WTC11 (cell line): ENCODE measurements at regions not wholly inside any gene's neighbourhood (a gene's known extent, or its start where the extent isn't known, plus 50 kb on each side); places are given as distances from the start of the nearest gene placed in this dataset.

Experiments used
- ATAC-seq: fragments of 200-7000 bp; cut with Tn5 transposase; 2 replicates; pipeline ENCODE4 v1.10.0; 2021; ENCODE audit warnings: mild to moderate bottlenecking, moderate library complexity
- CTCF ChIA-PET: fragments of 300-600 bp; sonication (Branson Sonifier 250); formaldehyde crosslinking; loops from one replicate; lab custom pipeline; 2021; ENCODE audit warnings: antibody characterized with exemption; lab: Charles Lee
- POLR2A ChIA-PET: fragments of 350-600 bp; sonication (Branson Sonifier 250); formaldehyde crosslinking; loops from one replicate; lab custom pipeline; 2021; ENCODE audit warnings: antibody characterized with exemption; lab: Charles Lee
- DNase-seq: peaks from one replicate; pipeline ENCODE4 v3.0.0; 2021; ENCODE audit warnings: low spot score
- H3K27ac Mint-ChIP-seq: 2 replicates; pipeline ENCODE4 v1.8.0; 2021; ENCODE audit warnings: mixed read lengths
- H3K27me3 Mint-ChIP-seq: 2 replicates; pipeline ENCODE4 v1.8.0; 2021; ENCODE audit warnings: low read depth, mild to moderate bottlenecking, moderate library complexity, mixed read lengths
- H3K36me3 Mint-ChIP-seq: 2 replicates; pipeline ENCODE4 v1.8.0; 2021; ENCODE audit warnings: mixed read lengths
- H3K4me1 Mint-ChIP-seq: 2 replicates; pipeline ENCODE4 v1.8.0; 2022; ENCODE audit warnings: mixed read lengths
- H3K4me3 Mint-ChIP-seq: 2 replicates; pipeline ENCODE4 v1.8.0; 2021; ENCODE audit warnings: mild to moderate bottlenecking, moderate library complexity, mixed read lengths
- H3K9me3 Mint-ChIP-seq: 2 replicates; pipeline ENCODE4 v1.8.0; 2021; ENCODE audit warnings: mixed read lengths
- AR ChIP-seq: fragments of 250-450 bp; sonication (Bioruptor Pico); IDR thresholded peaks from 2 replicates; pipeline ENCODE4 v1.9.0; 2021; ENCODE audit warnings: mild to moderate bottlenecking
- ATF1 ChIP-seq: sonication (generic); formaldehyde crosslinking; IDR thresholded peaks from 2 replicates; pipeline ENCODE4 v1.8.1; 2023; ENCODE audit warnings: mild to moderate bottlenecking, moderate library complexity, missing genetic modification reagents
- ATF2 ChIP-seq: sonication (generic); formaldehyde crosslinking; IDR thresholded peaks from 2 replicates; pipeline ENCODE4 v1.8.1; 2022; ENCODE audit warnings: low read depth, missing genetic modification reagents, borderline replicate concordance
- CBFB ChIP-seq: sonication (generic); formaldehyde crosslinking; IDR thresholded peaks from 2 replicates; pipeline ENCODE4 v1.8.1; 2022; ENCODE audit warnings: mild to moderate bottlenecking, low read depth, missing genetic modification reagents
- ETV6 ChIP-seq: sonication (generic); formaldehyde crosslinking; IDR thresholded peaks from 2 replicates; pipeline ENCODE4 v1.8.1; 2022; ENCODE audit warnings: mild to moderate bottlenecking, missing genetic modification reagents
- JAZF1 ChIP-seq: fragments of 250-450 bp; sonication (Bioruptor Pico); IDR thresholded peaks from 2 replicates; pipeline ENCODE4 v1.9.0; 2021; ENCODE audit warnings: moderate library complexity, mild to moderate bottlenecking, inconsistent platforms
- MYBL2 ChIP-seq: sonication (generic); formaldehyde crosslinking; IDR thresholded peaks from 2 replicates; pipeline ENCODE4 v1.8.1; 2023; ENCODE audit warnings: mild to moderate bottlenecking, moderate library complexity, missing genetic modification reagents
- NFATC4 ChIP-seq: fragments of 250-450 bp; sonication (Bioruptor Pico); IDR thresholded peaks from 2 replicates; pipeline ENCODE4 v1.9.0; 2021; ENCODE audit warnings: mild to moderate bottlenecking
- NFE2L1 ChIP-seq: sonication (generic); formaldehyde crosslinking; IDR thresholded peaks from 2 replicates; pipeline ENCODE4 v1.8.1; 2023; ENCODE audit warnings: missing genetic modification reagents
- OVOL2 ChIP-seq: fragments of 250-450 bp; sonication (Bioruptor Pico); IDR thresholded peaks from 2 replicates; pipeline ENCODE4 v1.9.0; 2021; ENCODE audit warnings: mild to moderate bottlenecking, borderline replicate concordance
- TEAD4 ChIP-seq: sonication (generic); formaldehyde crosslinking; IDR thresholded peaks from 2 replicates; pipeline ENCODE4 v1.8.0; 2022; ENCODE audit warnings: mild to moderate bottlenecking, missing genetic modification reagents
- ZNF138 ChIP-seq: sonication (generic); formaldehyde crosslinking; conservative IDR thresholded peaks from 2 replicates; pipeline ENCODE4 v1.8.1; 2022; ENCODE audit warnings: mild to moderate bottlenecking, moderate library complexity, missing genetic modification reagents
- TF ChIP-seq, protein P1 (sequence below): sonication (generic); formaldehyde crosslinking; IDR thresholded peaks from 2 replicates; pipeline ENCODE4 v1.8.0; 2023; ENCODE audit warnings: missing genetic modification reagents, mild to moderate bottlenecking, borderline replicate concordance
- TF ChIP-seq, protein P2 (sequence below): fragments of 250-450 bp; sonication (Bioruptor Pico); IDR thresholded peaks from 2 replicates; pipeline ENCODE4 v1.9.0; 2021; ENCODE audit warnings: mild to moderate bottlenecking, borderline replicate concordance
- TF ChIP-seq, protein P3 (sequence below): fragments of 200-600 bp; IDR thresholded peaks from 2 replicates; pipeline ENCODE4 v1.8.0; 2022; ENCODE audit warnings: antibody characterized with exemption
- TF ChIP-seq, protein P4 (sequence below): sonication (generic); formaldehyde crosslinking; IDR thresholded peaks from 2 replicates; pipeline ENCODE4 v1.8.1; 2023; ENCODE audit warnings: mild to moderate bottlenecking, missing genetic modification reagents, moderate library complexity
- TF ChIP-seq, protein P5 (sequence below): sonication (generic); formaldehyde crosslinking; IDR thresholded peaks from 2 replicates; pipeline ENCODE4 v1.8.0; 2022; ENCODE audit warnings: missing genetic modification reagents
- TF ChIP-seq, protein P6 (sequence below): sonication (generic); formaldehyde crosslinking; IDR thresholded peaks from 2 replicates; pipeline ENCODE4 v1.8.0; 2022; ENCODE audit warnings: mild to moderate bottlenecking, missing genetic modification reagents

- ChIA-PET POLR2A (no interaction called here), CTCF (no interaction called here)
- Mint-ChIP-seq H3K4me3 (no peak overlapping the region), H3K27ac (no peak overlapping the region), H3K36me3 (no peaks in the 10 kb centered on the region), H3K27me3 (no peaks in the 10 kb centered on the region), H3K4me1 (peaks cover 7% of the 10 kb centered on the region), H3K9me3 (peaks cover 7% of the 10 kb centered on the region; the same call in 1 of the 2 replicates)
- DNase-seq: no peak
- no peak for ATAC-seq
- TF ChIP-seq ZNF138 (CRISPR knock-in tag): no peak
- TF ChIP-seq, protein P1, sequence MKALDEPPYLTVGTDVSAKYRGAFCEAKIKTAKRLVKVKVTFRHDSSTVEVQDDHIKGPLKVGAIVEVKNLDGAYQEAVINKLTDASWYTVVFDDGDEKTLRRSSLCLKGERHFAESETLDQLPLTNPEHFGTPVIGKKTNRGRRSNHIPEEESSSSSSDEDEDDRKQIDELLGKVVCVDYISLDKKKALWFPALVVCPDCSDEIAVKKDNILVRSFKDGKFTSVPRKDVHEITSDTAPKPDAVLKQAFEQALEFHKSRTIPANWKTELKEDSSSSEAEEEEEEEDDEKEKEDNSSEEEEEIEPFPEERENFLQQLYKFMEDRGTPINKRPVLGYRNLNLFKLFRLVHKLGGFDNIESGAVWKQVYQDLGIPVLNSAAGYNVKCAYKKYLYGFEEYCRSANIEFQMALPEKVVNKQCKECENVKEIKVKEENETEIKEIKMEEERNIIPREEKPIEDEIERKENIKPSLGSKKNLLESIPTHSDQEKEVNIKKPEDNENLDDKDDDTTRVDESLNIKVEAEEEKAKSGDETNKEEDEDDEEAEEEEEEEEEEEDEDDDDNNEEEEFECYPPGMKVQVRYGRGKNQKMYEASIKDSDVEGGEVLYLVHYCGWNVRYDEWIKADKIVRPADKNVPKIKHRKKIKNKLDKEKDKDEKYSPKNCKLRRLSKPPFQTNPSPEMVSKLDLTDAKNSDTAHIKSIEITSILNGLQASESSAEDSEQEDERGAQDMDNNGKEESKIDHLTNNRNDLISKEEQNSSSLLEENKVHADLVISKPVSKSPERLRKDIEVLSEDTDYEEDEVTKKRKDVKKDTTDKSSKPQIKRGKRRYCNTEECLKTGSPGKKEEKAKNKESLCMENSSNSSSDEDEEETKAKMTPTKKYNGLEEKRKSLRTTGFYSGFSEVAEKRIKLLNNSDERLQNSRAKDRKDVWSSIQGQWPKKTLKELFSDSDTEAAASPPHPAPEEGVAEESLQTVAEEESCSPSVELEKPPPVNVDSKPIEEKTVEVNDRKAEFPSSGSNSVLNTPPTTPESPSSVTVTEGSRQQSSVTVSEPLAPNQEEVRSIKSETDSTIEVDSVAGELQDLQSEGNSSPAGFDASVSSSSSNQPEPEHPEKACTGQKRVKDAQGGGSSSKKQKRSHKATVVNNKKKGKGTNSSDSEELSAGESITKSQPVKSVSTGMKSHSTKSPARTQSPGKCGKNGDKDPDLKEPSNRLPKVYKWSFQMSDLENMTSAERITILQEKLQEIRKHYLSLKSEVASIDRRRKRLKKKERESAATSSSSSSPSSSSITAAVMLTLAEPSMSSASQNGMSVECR (CRISPR knock-in tag): no peak
- TF ChIP-seq, protein P2, sequence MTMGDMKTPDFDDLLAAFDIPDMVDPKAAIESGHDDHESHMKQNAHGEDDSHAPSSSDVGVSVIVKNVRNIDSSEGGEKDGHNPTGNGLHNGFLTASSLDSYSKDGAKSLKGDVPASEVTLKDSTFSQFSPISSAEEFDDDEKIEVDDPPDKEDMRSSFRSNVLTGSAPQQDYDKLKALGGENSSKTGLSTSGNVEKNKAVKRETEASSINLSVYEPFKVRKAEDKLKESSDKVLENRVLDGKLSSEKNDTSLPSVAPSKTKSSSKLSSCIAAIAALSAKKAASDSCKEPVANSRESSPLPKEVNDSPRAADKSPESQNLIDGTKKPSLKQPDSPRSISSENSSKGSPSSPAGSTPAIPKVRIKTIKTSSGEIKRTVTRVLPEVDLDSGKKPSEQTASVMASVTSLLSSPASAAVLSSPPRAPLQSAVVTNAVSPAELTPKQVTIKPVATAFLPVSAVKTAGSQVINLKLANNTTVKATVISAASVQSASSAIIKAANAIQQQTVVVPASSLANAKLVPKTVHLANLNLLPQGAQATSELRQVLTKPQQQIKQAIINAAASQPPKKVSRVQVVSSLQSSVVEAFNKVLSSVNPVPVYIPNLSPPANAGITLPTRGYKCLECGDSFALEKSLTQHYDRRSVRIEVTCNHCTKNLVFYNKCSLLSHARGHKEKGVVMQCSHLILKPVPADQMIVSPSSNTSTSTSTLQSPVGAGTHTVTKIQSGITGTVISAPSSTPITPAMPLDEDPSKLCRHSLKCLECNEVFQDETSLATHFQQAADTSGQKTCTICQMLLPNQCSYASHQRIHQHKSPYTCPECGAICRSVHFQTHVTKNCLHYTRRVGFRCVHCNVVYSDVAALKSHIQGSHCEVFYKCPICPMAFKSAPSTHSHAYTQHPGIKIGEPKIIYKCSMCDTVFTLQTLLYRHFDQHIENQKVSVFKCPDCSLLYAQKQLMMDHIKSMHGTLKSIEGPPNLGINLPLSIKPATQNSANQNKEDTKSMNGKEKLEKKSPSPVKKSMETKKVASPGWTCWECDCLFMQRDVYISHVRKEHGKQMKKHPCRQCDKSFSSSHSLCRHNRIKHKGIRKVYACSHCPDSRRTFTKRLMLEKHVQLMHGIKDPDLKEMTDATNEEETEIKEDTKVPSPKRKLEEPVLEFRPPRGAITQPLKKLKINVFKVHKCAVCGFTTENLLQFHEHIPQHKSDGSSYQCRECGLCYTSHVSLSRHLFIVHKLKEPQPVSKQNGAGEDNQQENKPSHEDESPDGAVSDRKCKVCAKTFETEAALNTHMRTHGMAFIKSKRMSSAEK: no peak
- TF ChIP-seq, protein P3, sequence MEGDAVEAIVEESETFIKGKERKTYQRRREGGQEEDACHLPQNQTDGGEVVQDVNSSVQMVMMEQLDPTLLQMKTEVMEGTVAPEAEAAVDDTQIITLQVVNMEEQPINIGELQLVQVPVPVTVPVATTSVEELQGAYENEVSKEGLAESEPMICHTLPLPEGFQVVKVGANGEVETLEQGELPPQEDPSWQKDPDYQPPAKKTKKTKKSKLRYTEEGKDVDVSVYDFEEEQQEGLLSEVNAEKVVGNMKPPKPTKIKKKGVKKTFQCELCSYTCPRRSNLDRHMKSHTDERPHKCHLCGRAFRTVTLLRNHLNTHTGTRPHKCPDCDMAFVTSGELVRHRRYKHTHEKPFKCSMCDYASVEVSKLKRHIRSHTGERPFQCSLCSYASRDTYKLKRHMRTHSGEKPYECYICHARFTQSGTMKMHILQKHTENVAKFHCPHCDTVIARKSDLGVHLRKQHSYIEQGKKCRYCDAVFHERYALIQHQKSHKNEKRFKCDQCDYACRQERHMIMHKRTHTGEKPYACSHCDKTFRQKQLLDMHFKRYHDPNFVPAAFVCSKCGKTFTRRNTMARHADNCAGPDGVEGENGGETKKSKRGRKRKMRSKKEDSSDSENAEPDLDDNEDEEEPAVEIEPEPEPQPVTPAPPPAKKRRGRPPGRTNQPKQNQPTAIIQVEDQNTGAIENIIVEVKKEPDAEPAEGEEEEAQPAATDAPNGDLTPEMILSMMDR: no peak
- TF ChIP-seq MYBL2 (CRISPR knock-in tag): no peak
- no peak for TF ChIP-seq ATF2 (CRISPR knock-in tag)
- TF ChIP-seq AR (CRISPR knock-in tag): no peak
- TF ChIP-seq OVOL2 (CRISPR knock-in tag): no peak
- TF ChIP-seq JAZF1 (CRISPR knock-in tag): no peak
- TF ChIP-seq, protein P4, sequence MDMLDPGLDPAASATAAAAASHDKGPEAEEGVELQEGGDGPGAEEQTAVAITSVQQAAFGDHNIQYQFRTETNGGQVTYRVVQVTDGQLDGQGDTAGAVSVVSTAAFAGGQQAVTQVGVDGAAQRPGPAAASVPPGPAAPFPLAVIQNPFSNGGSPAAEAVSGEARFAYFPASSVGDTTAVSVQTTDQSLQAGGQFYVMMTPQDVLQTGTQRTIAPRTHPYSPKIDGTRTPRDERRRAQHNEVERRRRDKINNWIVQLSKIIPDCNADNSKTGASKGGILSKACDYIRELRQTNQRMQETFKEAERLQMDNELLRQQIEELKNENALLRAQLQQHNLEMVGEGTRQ (CRISPR knock-in tag): no peak
- TF ChIP-seq, protein P5, sequence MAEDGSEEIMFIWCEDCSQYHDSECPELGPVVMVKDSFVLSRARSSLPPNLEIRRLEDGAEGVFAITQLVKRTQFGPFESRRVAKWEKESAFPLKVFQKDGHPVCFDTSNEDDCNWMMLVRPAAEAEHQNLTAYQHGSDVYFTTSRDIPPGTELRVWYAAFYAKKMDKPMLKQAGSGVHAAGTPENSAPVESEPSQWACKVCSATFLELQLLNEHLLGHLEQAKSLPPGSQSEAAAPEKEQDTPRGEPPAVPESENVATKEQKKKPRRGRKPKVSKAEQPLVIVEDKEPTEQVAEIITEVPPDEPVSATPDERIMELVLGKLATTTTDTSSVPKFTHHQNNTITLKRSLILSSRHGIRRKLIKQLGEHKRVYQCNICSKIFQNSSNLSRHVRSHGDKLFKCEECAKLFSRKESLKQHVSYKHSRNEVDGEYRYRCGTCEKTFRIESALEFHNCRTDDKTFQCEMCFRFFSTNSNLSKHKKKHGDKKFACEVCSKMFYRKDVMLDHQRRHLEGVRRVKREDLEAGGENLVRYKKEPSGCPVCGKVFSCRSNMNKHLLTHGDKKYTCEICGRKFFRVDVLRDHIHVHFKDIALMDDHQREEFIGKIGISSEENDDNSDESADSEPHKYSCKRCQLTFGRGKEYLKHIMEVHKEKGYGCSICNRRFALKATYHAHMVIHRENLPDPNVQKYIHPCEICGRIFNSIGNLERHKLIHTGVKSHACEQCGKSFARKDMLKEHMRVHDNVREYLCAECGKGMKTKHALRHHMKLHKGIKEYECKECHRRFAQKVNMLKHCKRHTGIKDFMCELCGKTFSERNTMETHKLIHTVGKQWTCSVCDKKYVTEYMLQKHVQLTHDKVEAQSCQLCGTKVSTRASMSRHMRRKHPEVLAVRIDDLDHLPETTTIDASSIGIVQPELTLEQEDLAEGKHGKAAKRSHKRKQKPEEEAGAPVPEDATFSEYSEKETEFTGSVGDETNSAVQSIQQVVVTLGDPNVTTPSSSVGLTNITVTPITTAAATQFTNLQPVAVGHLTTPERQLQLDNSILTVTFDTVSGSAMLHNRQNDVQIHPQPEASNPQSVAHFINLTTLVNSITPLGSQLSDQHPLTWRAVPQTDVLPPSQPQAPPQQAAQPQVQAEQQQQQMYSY (CRISPR knock-in tag): no peak
- no peak for TF ChIP-seq TEAD4 (CRISPR knock-in tag)
- no peak for TF ChIP-seq NFATC4 (CRISPR knock-in tag)
- TF ChIP-seq ATF1 (CRISPR knock-in tag): no peak
- no peak for TF ChIP-seq NFE2L1 (CRISPR knock-in tag)
- TF ChIP-seq ETV6 (CRISPR knock-in tag): no peak
- TF ChIP-seq, protein P6, sequence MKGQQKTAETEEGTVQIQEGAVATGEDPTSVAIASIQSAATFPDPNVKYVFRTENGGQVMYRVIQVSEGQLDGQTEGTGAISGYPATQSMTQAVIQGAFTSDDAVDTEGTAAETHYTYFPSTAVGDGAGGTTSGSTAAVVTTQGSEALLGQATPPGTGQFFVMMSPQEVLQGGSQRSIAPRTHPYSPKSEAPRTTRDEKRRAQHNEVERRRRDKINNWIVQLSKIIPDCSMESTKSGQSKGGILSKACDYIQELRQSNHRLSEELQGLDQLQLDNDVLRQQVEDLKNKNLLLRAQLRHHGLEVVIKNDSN (CRISPR knock-in tag): no peak
- TF ChIP-seq CBFB (CRISPR knock-in tag): no peak
These were observed 519.2 kb upstream of the SPHKAP start for GRCh38 chr2:228700638-228701037.
